IPS-20b (cell line): ENCODE measurements at regions not wholly inside any gene's neighbourhood (a gene's known extent, or its start where the extent isn't known, plus 50 kb on each side); places are given as distances from the start of the nearest gene placed in this dataset.

Experiments used
- H3K27ac ChIP-seq: one replicate; pipeline ENCODE4 v1.5.1; 2013; ENCODE audit warnings: low read length
- H3K27me3 ChIP-seq: 2 replicates; pipeline ENCODE4 v1.6.1; 2013; ENCODE audit warnings: mild to moderate bottlenecking, low read length, inconsistent platforms; ENCODE audit not compliant: insufficient read depth
- H3K36me3 ChIP-seq: 2 replicates; pipeline ENCODE4 v1.6.1; 2013; ENCODE audit warnings: low read depth, mild to moderate bottlenecking, inconsistent platforms, low read length, moderate library complexity; ENCODE audit not compliant: insufficient read depth
- H3K4me1 ChIP-seq: 2 replicates; pipeline ENCODE4 v1.6.1; 2013; ENCODE audit warnings: mild to moderate bottlenecking, control low read depth, inconsistent platforms, low read length, moderate library complexity; ENCODE audit not compliant: insufficient read depth
- H3K4me3 ChIP-seq: 2 replicates; pipeline ENCODE4 v1.5.1; 2013; ENCODE audit warnings: mild to moderate bottlenecking, low read length, inconsistent platforms
- H3K9ac ChIP-seq: 2 replicates; pipeline ENCODE4 v1.6.1; 2013; ENCODE audit warnings: low read depth, mild to moderate bottlenecking, inconsistent platforms, low read length, moderate library complexity
- H3K9me3 ChIP-seq: 2 replicates; pipeline ENCODE4 v1.6.1; 2013; ENCODE audit warnings: mild to moderate bottlenecking, low read depth, low read length, inconsistent platforms; ENCODE audit not compliant: insufficient read depth

GRCh38 chr2:77939801-77940200 is 417.6 kb upstream of the LRRTM4 start:
- Histone ChIP-seq H3K27me3 (no peaks in the 10 kb centered on the region), H3K9ac (no peak overlapping the region)

GRCh38 chr2:77954931-77955330 is 432.8 kb upstream of the LRRTM4 start:
- no peak overlapping the region for H3K27ac ChIP-seq
- H3K27me3 ChIP-seq = no peaks in the 10 kb centered on the region
- H3K36me3 ChIP-seq = no peaks in the 10 kb centered on the region
- no peak overlapping the region for H3K9ac ChIP-seq
- no peak overlapping the region for H3K4me3 ChIP-seq
- no peaks in the 10 kb centered on the region for H3K9me3 ChIP-seq
- H3K4me1 ChIP-seq = no peaks in the 10 kb centered on the region

More at GRCh38 chr2:77939801-77940200, 417.6 kb upstream of the LRRTM4 start:
- no peaks in the 10 kb centered on the region for H3K4me1 ChIP-seq
- no peak overlapping the region for H3K4me3 ChIP-seq
- no peak overlapping the region for H3K27ac ChIP-seq
- no peaks in the 10 kb centered on the region for H3K36me3 ChIP-seq
- H3K9me3 ChIP-seq = no peaks in the 10 kb centered on the region

GRCh38 chr2:77962943-77963342 is 440.8 kb upstream of the LRRTM4 start:
- no peak overlapping the region for H3K27ac ChIP-seq
- no peaks in the 10 kb centered on the region for H3K4me1 ChIP-seq
- no peaks in the 10 kb centered on the region for H3K27me3 ChIP-seq
- no peak overlapping the region for H3K4me3 ChIP-seq
- no peak overlapping the region for H3K9ac ChIP-seq
- H3K9me3 ChIP-seq = no peaks in the 10 kb centered on the region
- H3K36me3 ChIP-seq = no peaks in the 10 kb centered on the region

- H3K9ac ChIP-seq = no peak overlapping the region
- peaks cover 20% of the 10 kb centered on the region for H3K9me3 ChIP-seq
- H3K27ac ChIP-seq = no peak overlapping the region
- no peak overlapping the region for H3K4me3 ChIP-seq
- no peaks in the 10 kb centered on the region for H3K27me3 ChIP-seq
- H3K36me3 ChIP-seq = no peaks in the 10 kb centered on the region
- no peaks in the 10 kb centered on the region; the same call in 1 of the 2 replicates for H3K4me1 ChIP-seq
Measured at GRCh38 chr2:77977471-77978063, 455.4 kb upstream of the LRRTM4 start.

- Histone ChIP-seq H3K4me1 (no peaks in the 10 kb centered on the region), H3K27ac (no peak overlapping the region), H3K4me3 (no peak overlapping the region), H3K27me3 (no peaks in the 10 kb centered on the region), H3K9me3 (no peaks in the 10 kb centered on the region), H3K9ac (no peak overlapping the region), H3K36me3 (no peaks in the 10 kb centered on the region)
Measured at GRCh38 chr2:77995161-77995560, 473.0 kb upstream of the LRRTM4 start.

DNA sequence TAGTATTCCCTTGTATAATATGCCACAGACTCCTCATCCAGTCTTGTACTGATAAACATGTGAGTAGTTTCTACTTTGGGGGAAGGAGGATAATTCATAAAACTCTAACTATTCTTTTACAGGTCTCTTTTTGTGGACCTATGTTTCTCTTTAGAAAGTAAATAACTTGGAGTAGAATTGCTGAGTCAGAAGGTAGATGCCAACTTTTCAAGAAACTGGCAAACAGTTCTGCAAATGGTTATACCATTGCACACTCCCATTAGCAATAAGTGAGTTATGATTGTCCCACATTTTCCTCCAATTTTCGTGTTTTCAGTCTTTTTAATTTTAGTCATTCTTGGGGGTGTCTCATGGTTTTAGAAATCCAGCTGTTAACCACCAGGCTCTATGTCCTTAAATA is 477.2 kb upstream of the LRRTM4 start:
- H3K4me1 ChIP-seq = no peaks in the 10 kb centered on the region
- H3K9me3 ChIP-seq = no peaks in the 10 kb centered on the region
- no peaks in the 10 kb centered on the region for H3K27me3 ChIP-seq
- H3K4me3 ChIP-seq = no peak overlapping the region
- no peak overlapping the region for H3K27ac ChIP-seq
- H3K9ac ChIP-seq = no peak overlapping the region
- no peaks in the 10 kb centered on the region for H3K36me3 ChIP-seq

DNA sequence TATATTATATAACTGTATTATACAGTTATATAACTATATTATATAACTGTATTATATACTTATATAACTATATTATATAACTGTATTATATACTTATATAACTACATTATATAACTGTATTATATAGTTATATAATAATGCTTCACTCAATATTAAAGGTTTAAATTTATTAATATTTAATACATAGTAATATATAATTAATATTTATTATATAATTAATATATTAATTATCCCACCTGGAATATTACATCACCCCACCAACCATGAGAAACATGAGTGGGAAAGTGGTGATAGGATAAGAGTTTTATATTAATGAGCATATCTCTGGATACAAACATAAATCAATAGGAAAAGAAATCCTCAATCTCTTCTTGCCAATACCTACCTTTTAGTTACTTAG is 487.1 kb upstream of the LRRTM4 start:
- no peaks in the 10 kb centered on the region for H3K9me3 ChIP-seq
- H3K9ac ChIP-seq = no peak overlapping the region
- H3K36me3 ChIP-seq = no peaks in the 10 kb centered on the region
- no peak overlapping the region for H3K27ac ChIP-seq
- H3K4me3 ChIP-seq = no peak overlapping the region
- no peaks in the 10 kb centered on the region for H3K27me3 ChIP-seq
- no peaks in the 10 kb centered on the region for H3K4me1 ChIP-seq

DNA sequence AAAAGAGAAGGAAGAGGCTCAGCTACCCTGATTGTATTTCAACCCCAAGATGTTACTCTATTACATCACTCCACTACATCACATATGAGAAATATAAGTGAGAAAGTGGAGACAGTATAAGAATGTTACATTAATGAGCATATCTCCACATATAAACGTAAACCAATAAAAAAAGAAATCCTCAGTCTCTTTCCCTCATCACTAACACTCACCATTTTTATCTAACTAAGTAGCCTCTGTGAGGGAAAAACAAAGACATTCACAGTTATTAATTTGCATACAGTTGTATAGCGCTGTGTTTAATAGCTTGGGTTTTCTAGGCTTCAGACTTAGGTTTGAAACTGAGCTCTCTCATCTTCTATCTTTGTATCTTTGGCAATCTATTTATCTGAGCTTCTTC is 489.1 kb upstream of the LRRTM4 start:
- Histone ChIP-seq H3K27me3 (no peaks in the 10 kb centered on the region), H3K4me3 (no peak overlapping the region), H3K9ac (no peak overlapping the region), H3K27ac (no peak overlapping the region), H3K9me3 (no peaks in the 10 kb centered on the region), H3K36me3 (no peaks in the 10 kb centered on the region), H3K4me1 (no peaks in the 10 kb centered on the region)

DNA sequence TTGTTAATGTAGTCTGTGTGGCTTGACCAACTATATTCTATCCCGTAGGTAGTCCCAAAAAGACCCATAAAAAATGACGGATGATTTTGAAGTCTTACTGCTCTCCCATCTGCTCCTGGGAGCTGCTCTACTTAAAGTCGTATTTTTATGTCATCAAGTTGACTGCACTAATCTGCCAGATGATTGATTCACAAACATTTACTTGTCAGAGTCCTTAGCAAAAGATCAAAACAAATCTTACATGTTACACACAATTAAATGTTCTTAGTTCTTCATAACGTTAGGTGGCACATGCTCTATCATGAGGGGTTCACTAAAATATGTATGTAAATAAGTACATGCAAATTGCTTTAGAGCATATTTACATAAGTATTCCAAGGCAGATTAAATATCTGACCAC is 498.3 kb upstream of the LRRTM4 start:
- Histone ChIP-seq H3K9ac (no peak overlapping the region), H3K4me1 (no peaks in the 10 kb centered on the region), H3K27ac (no peak overlapping the region), H3K36me3 (no peaks in the 10 kb centered on the region), H3K9me3 (no peaks in the 10 kb centered on the region), H3K4me3 (no peak overlapping the region), H3K27me3 (no peaks in the 10 kb centered on the region)

DNA sequence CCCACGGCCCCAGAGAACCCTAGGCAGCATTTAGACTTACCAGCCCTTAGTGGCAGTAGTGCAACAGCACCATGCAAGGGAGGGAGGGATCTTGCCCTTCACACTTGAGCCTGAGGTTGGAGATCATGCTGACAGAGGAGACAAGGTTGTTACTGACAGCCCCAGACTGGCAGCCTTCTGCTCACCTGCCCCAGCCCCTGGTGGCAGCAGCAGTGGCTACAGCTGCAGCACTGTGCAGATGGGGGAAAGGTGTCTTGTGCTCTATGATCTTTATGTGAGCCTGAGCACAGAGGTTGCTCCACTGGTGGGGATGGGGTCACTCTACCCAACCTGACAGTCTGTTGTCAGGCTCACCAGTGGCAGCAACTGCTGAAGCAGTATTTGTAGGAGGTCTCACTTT is 501.2 kb upstream of the LRRTM4 start:
- Histone ChIP-seq H3K27me3 (no peaks in the 10 kb centered on the region), H3K9me3 (peaks cover 4% of the 10 kb centered on the region; the same call in 1 of the 2 replicates), H3K9ac (no peak overlapping the region), H3K4me1 (no peaks in the 10 kb centered on the region), H3K36me3 (no peaks in the 10 kb centered on the region), H3K27ac (no peak overlapping the region), H3K4me3 (no peak overlapping the region)

DNA sequence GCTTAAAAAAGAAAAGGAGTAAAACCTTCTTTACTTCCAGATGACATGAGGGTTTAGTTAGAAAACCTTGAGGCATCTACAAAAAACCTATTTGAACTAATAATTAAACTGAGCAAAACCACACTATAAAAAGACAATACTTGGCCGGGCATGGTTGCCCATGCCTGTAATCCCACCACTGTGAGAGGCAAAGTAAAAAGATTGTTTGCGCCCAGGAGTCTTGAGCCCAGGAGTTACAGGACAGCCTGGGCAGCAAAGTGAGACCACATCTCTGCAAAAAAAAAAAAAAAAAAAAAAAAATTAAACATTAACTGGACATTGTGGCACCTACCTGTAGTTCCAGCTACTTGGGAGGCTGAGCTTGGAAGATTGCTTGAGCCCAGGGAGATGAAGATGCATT is 502.8 kb upstream of the LRRTM4 start:
- Histone ChIP-seq H3K9ac (no peak overlapping the region), H3K4me1 (no peaks in the 10 kb centered on the region), H3K9me3 (peaks cover 20% of the 10 kb centered on the region), H3K27me3 (no peaks in the 10 kb centered on the region), H3K36me3 (no peaks in the 10 kb centered on the region), H3K27ac (no peak overlapping the region), H3K4me3 (no peak overlapping the region)

DNA sequence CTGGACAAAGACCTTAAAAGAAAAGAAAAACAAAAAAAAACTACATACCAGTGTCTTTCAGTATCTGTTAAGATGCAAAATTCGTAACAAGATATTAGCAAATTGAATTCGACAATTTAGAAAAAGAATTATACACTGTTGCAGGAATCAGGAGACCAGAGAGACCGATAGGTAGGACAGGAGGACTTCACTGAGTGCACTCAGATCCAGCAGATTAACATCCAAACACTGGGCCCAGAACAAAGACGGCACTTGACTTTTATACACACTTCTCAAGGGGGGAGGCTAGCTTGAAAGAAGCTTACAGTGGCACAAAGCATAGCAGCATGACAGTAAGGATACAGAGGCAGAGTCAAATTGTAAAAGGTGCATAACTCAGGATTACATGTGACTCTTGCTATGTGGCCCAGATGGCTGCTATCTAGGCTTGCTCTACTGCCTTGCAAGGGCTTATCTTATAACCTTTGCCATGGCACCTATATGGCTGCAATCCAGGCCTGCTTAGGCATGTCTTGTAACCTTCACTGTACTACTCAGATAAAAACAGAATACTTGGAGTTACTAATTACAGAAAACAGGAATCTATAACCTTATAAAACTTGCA is 507.3 kb upstream of the LRRTM4 start:
- no peak overlapping the region for H3K9ac ChIP-seq

More for the DNA sequence above, 507.3 kb upstream of the LRRTM4 start:
- Histone ChIP-seq H3K9me3 (peaks cover 36% of the 10 kb centered on the region), H3K4me3 (no peak overlapping the region), H3K27me3 (no peaks in the 10 kb centered on the region), H3K36me3 (peaks cover 3% of the 10 kb centered on the region; the same call in 1 of the 2 replicates), H3K27ac (no peak overlapping the region), H3K4me1 (no peaks in the 10 kb centered on the region)
